GM23248 (cell line): ENCODE measurements at regions not wholly inside any gene's neighbourhood (a gene's known extent, or its start where the extent isn't known, plus 50 kb on each side); places are given as distances from the start of the nearest gene placed in this dataset.

Experiments used
- EZH2 ChIP-seq: fragments of 200-600 bp; sonication (generic); IDR thresholded peaks from 2 replicates; pipeline ENCODE4 v1.6.1; 2018; ENCODE audit warnings: antibody characterized with exemption, mild to moderate bottlenecking; ENCODE audit not compliant: insufficient read depth, poor library complexity, severe bottlenecking
- EZH2phosphoT487 ChIP-seq: fragments of 200-600 bp; sonication (generic); IDR thresholded peaks from 2 replicates; pipeline ENCODE4 v1.6.1; 2018; ENCODE audit warnings: antibody characterized with exemption, moderate library complexity, mild to moderate bottlenecking, low read depth; ENCODE audit not compliant: insufficient read depth

- TF ChIP-seq EZH2phosphoT487 (no peak), EZH2 (no peak)
Observed at GRCh38 chr4:62517716-62518115, 1317.6 kb downstream of the ADGRL3 start.
